Astrocyte (in vitro differentiated cells and primary cell): ENCODE measurements at regions not wholly inside any gene's neighbourhood (a gene's known extent, or its start where the extent isn't known, plus 50 kb on each side); places are given as distances from the start of the nearest gene placed in this dataset.
A peak's percentile ranks its signal among the peaks of the same experiment; 100 is the strongest.

Experiments used
- DNase-seq: peaks from one replicate; pipeline ENCODE4 v3.0.0-alpha.2; 2010; ENCODE audit warnings: low read depth
- FAIRE-seq: peaks from 2 replicates; lab custom pipeline; 2011; peaks lifted over from hg19 to GRCh38; lab: Jason Lieb, UNC
- H2AFZ ChIP-seq: 2 replicates; pipeline ENCODE4 v1.6.0; 2012; ENCODE audit warnings: low read depth, low read length, inconsistent platforms
- H3K27ac ChIP-seq: 2 replicates; pipeline ENCODE4 v1.5.1; 2011; ENCODE audit warnings: low read depth, low read length, inconsistent platforms
- H3K27me3 ChIP-seq: 2 replicates; pipeline ENCODE4 v1.6.0; 2011; ENCODE audit warnings: low read length, inconsistent platforms; ENCODE audit not compliant: insufficient read depth
- H3K36me3 ChIP-seq: 2 replicates; pipeline ENCODE4 v1.5.1; 2011; ENCODE audit warnings: low read length, inconsistent platforms; ENCODE audit not compliant: insufficient read depth
- H3K4me1 ChIP-seq: 2 replicates; pipeline ENCODE4 v1.5.1; 2011; ENCODE audit warnings: low read length, inconsistent platforms; ENCODE audit not compliant: insufficient read depth
- H3K4me2 ChIP-seq: 2 replicates; pipeline ENCODE4 v1.6.0; 2012; ENCODE audit warnings: low read length, inconsistent platforms
- H3K4me3 ChIP-seq: 2 replicates; pipeline ENCODE4 v1.5.1; 2011; ENCODE audit warnings: low read depth, mild to moderate bottlenecking, low read length, inconsistent platforms; ENCODE audit not compliant: insufficient read depth
- H3K79me2 ChIP-seq: 2 replicates; pipeline ENCODE4 v1.6.0; 2012; ENCODE audit warnings: mild to moderate bottlenecking, low read length, inconsistent platforms; ENCODE audit not compliant: insufficient read depth
- H3K9ac ChIP-seq: 2 replicates; pipeline ENCODE4 v1.6.0; 2012; ENCODE audit warnings: mild to moderate bottlenecking, low read length, inconsistent platforms
- H3K9me3 ChIP-seq: 2 replicates; pipeline ENCODE4 v1.5.1; 2012; ENCODE audit warnings: low read depth, mild to moderate bottlenecking, low read length, inconsistent platforms; ENCODE audit not compliant: insufficient read depth
- H4K20me1 ChIP-seq: 2 replicates; pipeline ENCODE4 v1.6.0; 2012; ENCODE audit warnings: low read length, inconsistent platforms; ENCODE audit not compliant: insufficient read depth
- H3K27ac Mint-ChIP-seq: one replicate; pipeline ENCODE4 v1.8.0; 2021; ENCODE audit warnings: mild to moderate bottlenecking, mixed read lengths; ENCODE audit not compliant: unreplicated experiment
- H3K27me3 Mint-ChIP-seq: one replicate; pipeline ENCODE4 v1.8.0; 2021; ENCODE audit warnings: low read depth, mixed read lengths; ENCODE audit not compliant: unreplicated experiment
- H3K36me3 Mint-ChIP-seq: one replicate; pipeline ENCODE4 v1.8.0; 2021; ENCODE audit warnings: low read depth, mixed read lengths; ENCODE audit not compliant: unreplicated experiment
- H3K4me1 Mint-ChIP-seq: one replicate; pipeline ENCODE4 v1.8.0; 2021; ENCODE audit warnings: low read depth, mixed read lengths; ENCODE audit not compliant: unreplicated experiment
- H3K4me3 Mint-ChIP-seq: one replicate; pipeline ENCODE4 v1.8.0; 2021; ENCODE audit warnings: mild to moderate bottlenecking, moderate library complexity, mixed read lengths; ENCODE audit not compliant: unreplicated experiment
- H3K9me3 Mint-ChIP-seq: one replicate; pipeline ENCODE4 v1.8.0; 2021; ENCODE audit warnings: mild to moderate bottlenecking, mixed read lengths; ENCODE audit not compliant: unreplicated experiment
- CTCF ChIP-seq: IDR thresholded peaks from 2 replicates; pipeline ENCODE4 v1.5.1; 2011; ENCODE audit warnings: low read depth, mild to moderate bottlenecking, inconsistent platforms, low read length, moderate library complexity; ENCODE audit not compliant: insufficient read depth
- EZH2 ChIP-seq: IDR thresholded peaks from 2 replicates; pipeline ENCODE4 v1.6.1; 2012; ENCODE audit warnings: mild to moderate bottlenecking, low read length, inconsistent platforms; ENCODE audit not compliant: insufficient read depth

- TF ChIP-seq EZH2 = no peak
- no peak for TF ChIP-seq CTCF
- H3K4me1 ChIP-seq = no peaks in the 10 kb centered on the region
- Mint-ChIP-seq H3K9me3 (no peaks in the 10 kb centered on the region), H3K4me1 (no peaks in the 10 kb centered on the region), H3K27ac (no peak overlapping the region), H3K27me3 (no peaks in the 10 kb centered on the region), H3K36me3 (no peaks in the 10 kb centered on the region), H3K4me3 (no peak overlapping the region)
- no peak overlapping the region for H2AFZ ChIP-seq
- no peak overlapping the region for H3K4me2 ChIP-seq
- no peak overlapping the region for H3K27ac ChIP-seq
- H3K4me3 ChIP-seq = no peak overlapping the region
- H4K20me1 ChIP-seq = no peaks in the 10 kb centered on the region
- FAIRE-seq (no peak), DNase-seq (peak; percentile 47)
- H3K27me3 ChIP-seq = no peaks in the 10 kb centered on the region
- H3K79me2 ChIP-seq = no peaks in the 10 kb centered on the region
- H3K9ac ChIP-seq = no peak overlapping the region
- H3K9me3 ChIP-seq = no peaks in the 10 kb centered on the region
- H3K36me3 ChIP-seq = no peaks in the 10 kb centered on the region
Observed at GRCh38 chr4:30901461-30902451, 181.6 kb downstream of the PCDH7 start.

- H4K20me1 ChIP-seq = no peaks in the 10 kb centered on the region
- H3K4me2 ChIP-seq = no peak overlapping the region
- Mint-ChIP-seq H3K4me3 (no peak overlapping the region), H3K27me3 (no peaks in the 10 kb centered on the region), H3K36me3 (peaks cover 3% of the 10 kb centered on the region), H3K27ac (no peak overlapping the region), H3K4me1 (no peaks in the 10 kb centered on the region), H3K9me3 (no peaks in the 10 kb centered on the region)
- H3K4me3 ChIP-seq = no peak overlapping the region
- no peaks in the 10 kb centered on the region for H3K36me3 ChIP-seq
- H3K4me1 ChIP-seq = no peaks in the 10 kb centered on the region
- no peaks in the 10 kb centered on the region for H3K79me2 ChIP-seq
- H3K27me3 ChIP-seq = no peaks in the 10 kb centered on the region
- H2AFZ ChIP-seq = no peak overlapping the region
- peak; percentile 50 for DNase-seq
- TF ChIP-seq EZH2 = no peak
- no peak for TF ChIP-seq CTCF
- no peaks in the 10 kb centered on the region for H3K9me3 ChIP-seq
- no peak overlapping the region for H3K9ac ChIP-seq
- no peak overlapping the region for H3K27ac ChIP-seq
- FAIRE-seq = no peak
Observed at GRCh38 chr4:30903502-30904214, 183.5 kb downstream of the PCDH7 start.
